Loucy (cell line): ENCODE measurements at regions not wholly inside any gene's neighbourhood (a gene's known extent, or its start where the extent isn't known, plus 50 kb on each side); places are given as distances from the start of the nearest gene placed in this dataset.

Source experiments
- H2AFZ ChIP-seq: fragments of 200-600 bp; sonication (generic); 2 replicates; pipeline ENCODE4 v1.6.0; 2016; ENCODE audit warnings: antibody characterized with exemption, mild to moderate bottlenecking, low read length, moderate library complexity
- H3F3A ChIP-seq: fragments of 200-600 bp; 2 replicates; pipeline ENCODE4 v1.6.0; 2016; ENCODE audit warnings: antibody characterized with exemption, low read depth, mild to moderate bottlenecking
- H3K27me3 ChIP-seq: fragments of 200-600 bp; sonication (generic); 2 replicates; pipeline ENCODE4 v1.6.1; 2014; ENCODE audit warnings: low read length, mild to moderate bottlenecking; ENCODE audit not compliant: insufficient read depth, poor library complexity, severe bottlenecking
- H3K36me3 ChIP-seq: fragments of 200-600 bp; sonication (generic); 2 replicates; pipeline ENCODE4 v1.6.1; 2016; ENCODE audit warnings: low read length; ENCODE audit not compliant: insufficient read depth
- H3K4me1 ChIP-seq: fragments of 200-600 bp; sonication (generic); 2 replicates; pipeline ENCODE4 v1.5.1; 2014; ENCODE audit warnings: low read length, mild to moderate bottlenecking; ENCODE audit not compliant: insufficient read depth, poor library complexity, severe bottlenecking
- H3K4me2 ChIP-seq: fragments of 200-600 bp; sonication (generic); 2 replicates; pipeline ENCODE4 v1.6.0; 2014; ENCODE audit warnings: antibody characterized with exemption, low read length, low read depth, mild to moderate bottlenecking; ENCODE audit not compliant: poor library complexity, severe bottlenecking
- H3K4me3 ChIP-seq: fragments of 200-600 bp; sonication (generic); 2 replicates; pipeline ENCODE4 v1.5.1; 2014; ENCODE audit warnings: low read length, mild to moderate bottlenecking, mixed read lengths; ENCODE audit not compliant: poor library complexity, severe bottlenecking
- H3K79me2 ChIP-seq: fragments of 200-600 bp; sonication (generic); 2 replicates; pipeline ENCODE4 v1.6.1; 2014; ENCODE audit warnings: low read length; ENCODE audit not compliant: insufficient read depth
- H3K9ac ChIP-seq: fragments of 200-600 bp; sonication (generic); 2 replicates; pipeline ENCODE4 v1.6.0; 2014; ENCODE audit warnings: mild to moderate bottlenecking, low read depth, low read length, moderate library complexity; ENCODE audit not compliant: poor library complexity, severe bottlenecking
- H3K9me2 ChIP-seq: fragments of 200-600 bp; sonication (generic); replicated peaks from 2 replicates; pipeline ENCODE4 v1.6.1; 2016; ENCODE audit warnings: low read depth, low read length, mixed read lengths
- H3K9me3 ChIP-seq: fragments of 200-600 bp; sonication (generic); 2 replicates; pipeline ENCODE4 v1.6.1; 2014; ENCODE audit warnings: mild to moderate bottlenecking, antibody characterized with exemption, low read length, low read depth; ENCODE audit not compliant: insufficient read depth
- H4K20me1 ChIP-seq: fragments of 200-600 bp; sonication (generic); 2 replicates; pipeline ENCODE4 v1.6.0; 2014; ENCODE audit warnings: antibody characterized with exemption, low read length, mild to moderate bottlenecking; ENCODE audit not compliant: insufficient read depth, poor library complexity, severe bottlenecking
- EZH2phosphoT487 ChIP-seq: fragments of 200-600 bp; IDR thresholded peaks from 2 replicates; pipeline ENCODE4 v1.6.1; 2018; ENCODE audit warnings: antibody characterized with exemption, mild to moderate bottlenecking, moderate library complexity, borderline replicate concordance
- TF ChIP-seq, protein P1 (sequence below): fragments of 200-600 bp; sonication (generic); conservative IDR thresholded peaks from 2 replicates; pipeline ENCODE4 v1.5.1; 2014; ENCODE audit warnings: mild to moderate bottlenecking, antibody characterized with exemption, low read length

DNA sequence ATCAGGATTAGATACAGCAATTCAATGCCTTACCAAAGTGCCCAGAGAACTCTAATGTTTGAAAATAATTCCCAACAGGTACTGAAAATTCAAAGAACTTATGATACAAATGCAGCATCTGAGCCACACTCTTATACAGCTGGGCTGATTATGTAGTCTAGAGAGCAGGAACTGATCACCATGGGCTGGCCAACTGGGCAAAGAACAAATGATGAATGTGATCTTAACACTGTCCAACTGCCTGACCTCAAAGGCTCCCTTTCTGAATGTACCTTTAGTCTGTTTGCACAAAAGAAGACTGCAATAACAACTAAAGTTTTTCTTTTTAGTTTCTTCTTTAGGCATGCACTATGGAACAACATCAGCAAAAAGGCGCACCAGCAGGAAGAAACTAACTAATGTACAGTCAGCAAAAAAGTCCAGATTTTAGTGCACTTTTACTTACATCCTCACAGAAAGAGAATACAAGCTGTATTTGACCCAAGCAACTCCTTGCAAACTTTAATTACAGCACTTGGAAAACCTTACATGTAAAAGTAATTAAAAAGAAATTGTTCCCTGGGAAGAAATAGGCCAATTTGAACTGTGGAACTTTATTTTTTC is 1095.1 kb downstream of the IGSF11 start:
- no peak overlapping the region for H3K4me2 ChIP-seq
- no peaks in the 10 kb centered on the region for H3K79me2 ChIP-seq
- H3K9ac ChIP-seq = no peak overlapping the region
- H3K4me1 ChIP-seq = no peaks in the 10 kb centered on the region
- no peaks in the 10 kb centered on the region for H3K27me3 ChIP-seq
- H3F3A ChIP-seq = no peaks in the 10 kb centered on the region
- no peak overlapping the region for H2AFZ ChIP-seq
- no peaks in the 10 kb centered on the region; the same call in 1 of the 2 replicates for H3K9me2 ChIP-seq
- no peak overlapping the region for H3K4me3 ChIP-seq
- H3K9me3 ChIP-seq = no peaks in the 10 kb centered on the region
- TF ChIP-seq, protein P1, sequence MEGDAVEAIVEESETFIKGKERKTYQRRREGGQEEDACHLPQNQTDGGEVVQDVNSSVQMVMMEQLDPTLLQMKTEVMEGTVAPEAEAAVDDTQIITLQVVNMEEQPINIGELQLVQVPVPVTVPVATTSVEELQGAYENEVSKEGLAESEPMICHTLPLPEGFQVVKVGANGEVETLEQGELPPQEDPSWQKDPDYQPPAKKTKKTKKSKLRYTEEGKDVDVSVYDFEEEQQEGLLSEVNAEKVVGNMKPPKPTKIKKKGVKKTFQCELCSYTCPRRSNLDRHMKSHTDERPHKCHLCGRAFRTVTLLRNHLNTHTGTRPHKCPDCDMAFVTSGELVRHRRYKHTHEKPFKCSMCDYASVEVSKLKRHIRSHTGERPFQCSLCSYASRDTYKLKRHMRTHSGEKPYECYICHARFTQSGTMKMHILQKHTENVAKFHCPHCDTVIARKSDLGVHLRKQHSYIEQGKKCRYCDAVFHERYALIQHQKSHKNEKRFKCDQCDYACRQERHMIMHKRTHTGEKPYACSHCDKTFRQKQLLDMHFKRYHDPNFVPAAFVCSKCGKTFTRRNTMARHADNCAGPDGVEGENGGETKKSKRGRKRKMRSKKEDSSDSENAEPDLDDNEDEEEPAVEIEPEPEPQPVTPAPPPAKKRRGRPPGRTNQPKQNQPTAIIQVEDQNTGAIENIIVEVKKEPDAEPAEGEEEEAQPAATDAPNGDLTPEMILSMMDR = no peak
- TF ChIP-seq EZH2phosphoT487 = no peak
- H4K20me1 ChIP-seq = no peaks in the 10 kb centered on the region
- H3K36me3 ChIP-seq = no peaks in the 10 kb centered on the region

DNA sequence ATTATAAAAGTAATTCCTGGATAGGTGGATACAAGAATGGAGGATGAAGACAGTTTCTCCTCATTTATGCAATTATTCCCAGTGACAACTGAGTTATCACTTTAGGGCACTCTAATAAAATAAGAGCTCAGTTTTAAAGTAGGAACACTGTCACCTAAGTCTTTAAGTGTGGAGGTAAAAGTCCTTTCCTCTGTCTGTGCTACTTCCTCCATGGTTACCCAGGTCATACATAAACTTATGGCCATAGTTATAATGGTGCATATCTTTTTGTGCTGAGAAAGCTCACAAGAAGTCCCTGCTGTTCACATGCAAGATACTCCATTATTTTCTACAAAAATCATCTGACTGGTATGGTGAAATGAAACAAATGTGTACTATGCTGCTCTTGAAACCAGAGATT is 1093.6 kb downstream of the IGSF11 start:
- Histone ChIP-seq H3K9me2 (no peaks in the 10 kb centered on the region; the same call in 1 of the 2 replicates), H3K36me3 (no peaks in the 10 kb centered on the region), H4K20me1 (no peaks in the 10 kb centered on the region), H3K4me2 (no peak overlapping the region), H3K4me3 (no peak overlapping the region), H3K9me3 (no peaks in the 10 kb centered on the region), H3K79me2 (no peaks in the 10 kb centered on the region), H3K27me3 (no peaks in the 10 kb centered on the region), H2AFZ (no peak overlapping the region), H3K9ac (no peak overlapping the region), H3K4me1 (no peaks in the 10 kb centered on the region), H3F3A (no peaks in the 10 kb centered on the region)
- TF ChIP-seq, protein P1 = no peak
- no peak for TF ChIP-seq EZH2phosphoT487

GRCh38 chr3:117941756-117942155 is 1092.9 kb downstream of the IGSF11 start:
- Histone ChIP-seq H4K20me1 (no peaks in the 10 kb centered on the region), H3K4me3 (no peak overlapping the region), H3K9me2 (no peaks in the 10 kb centered on the region; the same call in 1 of the 2 replicates), H3K36me3 (no peaks in the 10 kb centered on the region), H3F3A (no peaks in the 10 kb centered on the region), H3K79me2 (no peaks in the 10 kb centered on the region), H3K4me2 (no peak overlapping the region), H3K4me1 (no peaks in the 10 kb centered on the region), H3K9me3 (no peaks in the 10 kb centered on the region), H2AFZ (no peak overlapping the region), H3K9ac (no peak overlapping the region), H3K27me3 (no peaks in the 10 kb centered on the region)
- TF ChIP-seq, protein P1 = no peak
- no peak for TF ChIP-seq EZH2phosphoT487
